Stimulated activated CD4-positive, alpha-beta T cell treated with anti-CD3 and anti-CD28 coated beads, Interleukin-12 subunit alpha, Interleukin-12 subunit beta, amount 100 ng/mL, for 24 hours (primary cell): ENCODE measurements at regions not wholly inside any gene's neighbourhood (a gene's known extent, or its start where the extent isn't known, plus 50 kb on each side); places are given as distances from the start of the nearest gene placed in this dataset.

Source experiments
- DNase-seq, 2 experiments: peaks; one replicate each; pipeline ENCODE4 v3.0.0-alpha.2; 2020; ENCODE audit warnings: low read depth in 2 of 2

GRCh38 chr21:28827422-28827821, 165.3 kb downstream of the LTN1 start:
- no peak for DNase-seq

- no peak for DNase-seq
Observed at GRCh38 chr21:28826569-28826968, 166.1 kb downstream of the LTN1 start.

- no peak for DNase-seq
Observed at GRCh38 chr21:28826021-28826420, 166.7 kb downstream of the LTN1 start.

GRCh38 chr21:28823429-28823828, 169.2 kb downstream of the LTN1 start:
- no peak for DNase-seq

GRCh38 chr21:28822486-28823335, 170.0 kb downstream of the LTN1 start:
- no peak for DNase-seq

DNA sequence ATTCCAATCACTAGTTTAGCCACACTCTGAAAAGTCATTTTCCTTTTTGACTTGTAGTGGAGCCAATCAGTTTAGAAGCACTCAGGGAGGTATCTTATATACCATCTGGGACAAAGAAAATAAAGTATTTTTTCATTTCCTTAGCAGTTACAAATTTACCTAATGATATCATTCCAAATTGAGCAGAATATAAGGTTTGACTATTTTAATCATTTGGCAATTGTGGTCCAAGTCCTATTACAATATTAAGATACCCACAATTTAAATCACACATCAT, 170.6 kb downstream of the LTN1 start:
- no peak for DNase-seq

DNA sequence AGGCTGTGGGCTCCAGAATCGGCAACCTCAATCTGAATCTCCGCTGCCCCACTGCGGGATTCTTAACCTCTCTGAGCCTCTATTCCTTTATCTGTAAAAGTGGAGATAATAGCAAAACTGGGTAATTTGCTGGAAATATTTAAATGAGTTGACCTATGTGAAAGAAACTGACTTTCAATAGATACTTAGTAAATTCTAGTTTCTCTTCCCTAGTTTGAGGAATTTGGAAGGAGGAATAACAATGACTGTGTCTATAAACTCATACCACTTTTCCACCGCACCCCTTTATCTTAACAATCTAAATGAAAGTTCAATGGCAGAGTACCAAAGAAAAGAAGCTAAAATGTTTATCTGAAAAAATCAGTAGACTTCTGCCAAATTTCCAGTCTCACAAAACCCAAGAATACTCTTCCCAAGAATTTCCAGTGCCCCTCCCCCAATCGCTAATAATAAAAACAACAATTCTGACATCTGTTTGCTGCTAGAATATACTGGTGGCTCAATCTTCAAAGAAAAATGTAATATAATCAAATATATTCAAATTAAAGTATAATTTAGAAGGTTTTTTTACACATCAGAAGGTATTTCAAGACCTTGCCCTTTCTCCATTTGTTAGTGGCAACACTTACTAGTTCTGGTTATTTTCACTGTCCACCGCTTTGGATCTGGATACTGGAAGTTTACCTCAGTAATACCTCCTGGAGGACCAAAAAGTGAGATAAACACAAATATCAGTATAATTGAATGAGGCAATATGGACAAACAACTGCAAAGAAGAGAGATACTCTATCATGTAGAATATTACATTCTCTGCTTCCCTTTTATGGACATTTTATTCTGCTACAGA, 171.2 kb downstream of the LTN1 start:
- no peak for DNase-seq

DNA sequence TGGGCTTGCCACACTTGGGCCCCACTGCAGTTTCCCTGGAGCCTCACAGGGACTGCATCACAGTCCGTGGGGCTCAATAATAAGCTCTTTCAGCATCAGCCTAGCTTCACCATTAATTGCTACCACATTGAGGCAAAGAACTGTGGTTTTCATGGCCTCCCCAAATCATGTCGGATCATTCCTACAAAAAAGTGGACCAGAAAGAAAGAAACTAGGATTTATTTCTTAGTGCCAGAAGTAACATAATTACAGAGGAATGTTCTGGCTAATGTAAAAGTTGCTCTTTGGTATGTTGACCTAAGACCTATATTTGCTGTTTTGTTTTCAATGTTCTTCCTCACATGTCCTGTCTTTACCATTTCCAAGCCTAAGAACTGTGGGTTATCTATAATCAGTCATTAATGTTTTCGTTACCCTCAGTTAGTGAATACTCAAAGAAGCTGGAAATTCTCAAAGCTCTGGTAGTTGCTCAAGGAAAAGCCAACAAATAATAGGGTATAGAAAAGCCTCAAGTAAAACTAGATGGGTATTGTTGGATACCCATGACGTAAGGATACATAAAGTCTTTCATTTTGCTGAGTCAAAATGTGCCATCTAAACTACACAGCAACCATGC, 173.9 kb downstream of the LTN1 start:
- no peak for DNase-seq

DNA sequence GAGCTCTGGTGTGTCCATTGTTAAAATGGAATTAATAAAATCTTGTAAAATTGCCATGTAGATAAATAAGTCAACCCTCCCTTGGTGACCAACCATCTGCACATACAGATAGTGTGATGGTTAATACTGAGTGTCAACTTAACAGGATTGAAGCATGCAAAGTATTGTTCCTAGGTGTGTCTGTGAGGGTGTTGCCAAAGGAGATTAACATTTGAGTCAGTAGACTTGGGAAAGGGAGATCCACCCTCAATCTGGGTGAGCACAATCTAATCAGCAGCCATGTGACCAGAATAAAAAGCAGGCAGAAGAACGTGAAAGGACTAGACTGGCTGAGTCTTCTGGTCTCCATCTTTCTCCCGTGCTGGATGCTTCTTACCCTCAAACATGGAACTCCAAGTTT, 174.8 kb downstream of the LTN1 start:
- DNase-seq: no peak

- DNase-seq: no peak
Observed at GRCh38 chr21:28811860-28812259, 180.8 kb downstream of the LTN1 start.

- DNase-seq: no peak
Observed at GRCh38 chr21:28810826-28811524, 181.7 kb downstream of the LTN1 start.

GRCh38 chr21:28805885-28806284, 186.8 kb downstream of the LTN1 start:
- no peak for DNase-seq

DNA sequence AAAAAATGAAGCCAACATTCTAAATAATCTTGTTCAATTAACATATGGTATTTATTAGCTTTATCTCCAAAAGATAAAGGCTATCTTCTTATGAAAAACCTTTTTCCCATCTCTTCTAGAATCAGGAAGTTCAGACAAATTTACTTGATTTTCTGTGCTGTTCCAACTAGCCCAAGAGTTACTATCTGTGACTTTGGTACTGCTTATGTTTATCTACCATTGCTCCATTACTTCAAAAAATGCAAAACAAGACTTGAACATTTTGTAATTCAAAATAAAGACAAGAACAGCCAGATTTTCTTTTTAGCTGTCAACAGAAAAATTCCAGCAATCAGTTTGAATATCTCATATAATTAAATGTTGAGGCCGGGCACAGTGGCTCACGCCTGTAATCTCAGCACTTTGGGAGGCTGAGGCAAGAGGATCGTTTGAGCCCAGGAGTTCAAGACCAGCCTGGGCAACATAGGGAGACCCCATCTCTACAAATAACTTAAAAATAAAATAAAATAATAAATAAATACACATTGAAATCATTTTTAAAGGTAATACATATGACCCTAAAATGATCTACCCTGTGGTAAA, 188.5 kb downstream of the LTN1 start:
- DNase-seq: no peak

DNA sequence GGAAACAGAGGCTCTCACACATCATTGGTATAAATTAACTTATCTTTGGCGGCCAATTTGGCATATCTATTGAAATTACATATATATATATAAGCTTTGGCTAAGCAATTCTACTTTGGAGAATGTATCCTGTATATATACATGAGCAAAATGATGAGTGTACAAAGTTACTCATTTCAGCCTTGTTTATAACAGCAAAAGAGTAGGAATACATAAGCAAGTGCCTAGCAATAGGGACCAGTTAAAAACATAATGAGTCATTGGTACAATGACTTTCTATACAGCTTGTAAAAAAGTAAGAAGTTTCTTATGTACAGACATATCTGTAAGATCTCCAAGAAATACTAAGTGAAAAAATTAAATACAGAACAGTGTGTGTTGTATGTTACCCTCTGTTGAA, 190.8 kb downstream of the LTN1 start:
- DNase-seq: no peak

- DNase-seq: no peak
Observed at GRCh38 chr21:28799926-28800325, 192.8 kb downstream of the LTN1 start.

- DNase-seq: no peak
Observed at GRCh38 chr21:28798798-28799197, 193.9 kb downstream of the LTN1 start.

DNA sequence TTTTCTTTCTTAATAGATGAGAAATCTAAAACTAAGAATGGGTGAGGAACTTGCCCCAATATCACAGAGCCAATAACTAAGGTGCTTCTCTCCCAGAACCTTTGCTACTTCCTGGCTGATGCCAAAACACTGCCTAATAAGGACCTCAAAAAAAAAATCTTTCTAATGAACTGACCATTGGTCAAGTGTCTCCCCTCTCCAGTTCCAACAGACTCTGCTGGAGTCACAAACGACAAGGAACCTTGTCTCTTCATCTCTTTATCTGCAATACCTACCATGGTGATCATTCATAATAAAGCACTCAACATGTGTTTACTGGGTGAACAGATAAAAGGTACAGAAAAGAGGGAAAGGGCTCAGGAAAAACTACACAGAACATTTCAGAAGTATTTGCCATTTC, 197.4 kb downstream of the LTN1 start:
- DNase-seq: no peak

GRCh38 chr21:28794371-28794851, 198.3 kb downstream of the LTN1 start:
- no peak for DNase-seq

DNA sequence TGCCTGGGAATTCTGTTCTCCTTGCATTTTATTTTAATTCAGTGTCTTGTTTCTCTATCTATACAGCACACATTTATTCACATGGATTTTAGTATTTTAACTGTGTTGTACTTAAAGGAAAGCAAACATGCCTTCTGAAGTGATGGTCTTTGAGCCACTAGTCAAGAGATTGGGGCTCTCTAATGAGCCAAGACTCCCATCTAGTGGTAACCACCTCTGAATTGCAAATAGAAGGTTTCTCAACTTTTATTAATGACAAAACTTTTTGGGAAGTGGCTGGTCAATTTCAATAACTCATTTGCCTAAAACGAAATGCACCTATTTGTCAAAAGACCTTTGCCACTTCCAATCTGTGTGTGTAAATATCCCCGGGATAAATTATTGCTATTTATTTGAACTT, 199.6 kb downstream of the LTN1 start:
- DNase-seq: no peak

GRCh38 chr21:28791595-28792282, 200.9 kb downstream of the LTN1 start:
- no peak for DNase-seq

GRCh38 chr21:28790335-28790734, 202.3 kb downstream of the LTN1 start:
- DNase-seq: no peak
